Lower leg skin (tissue), 3 donors: ENCODE measurements at regions not wholly inside any gene's neighbourhood (a gene's known extent, or its start where the extent isn't known, plus 50 kb on each side); places are given as distances from the start of the nearest gene placed in this dataset.

Experiments
- POLR2A ChIP-seq, 2 donors: fragments of 450-650 bp; IDR thresholded peaks; one replicate each; pipeline ENCODE4 v1.6.1; 2016 to 2017; ENCODE audit warnings: antibody characterized with exemption in 2 of 2, mild to moderate bottlenecking in 1 of 2, moderate library complexity in 1 of 2
- TF ChIP-seq, protein P1 (sequence below), 3 donors: fragments of 450-650 bp; IDR thresholded peaks; one replicate each; pipeline ENCODE4 v1.5.1; 2016; ENCODE audit warnings: antibody characterized with exemption in 3 of 3, mild to moderate bottlenecking in 3 of 3, moderate library complexity in 2 of 3

GRCh38 chr9:102551346-102551745, 443.8 kb upstream of the CYLC2 start:
- TF ChIP-seq, protein P1, sequence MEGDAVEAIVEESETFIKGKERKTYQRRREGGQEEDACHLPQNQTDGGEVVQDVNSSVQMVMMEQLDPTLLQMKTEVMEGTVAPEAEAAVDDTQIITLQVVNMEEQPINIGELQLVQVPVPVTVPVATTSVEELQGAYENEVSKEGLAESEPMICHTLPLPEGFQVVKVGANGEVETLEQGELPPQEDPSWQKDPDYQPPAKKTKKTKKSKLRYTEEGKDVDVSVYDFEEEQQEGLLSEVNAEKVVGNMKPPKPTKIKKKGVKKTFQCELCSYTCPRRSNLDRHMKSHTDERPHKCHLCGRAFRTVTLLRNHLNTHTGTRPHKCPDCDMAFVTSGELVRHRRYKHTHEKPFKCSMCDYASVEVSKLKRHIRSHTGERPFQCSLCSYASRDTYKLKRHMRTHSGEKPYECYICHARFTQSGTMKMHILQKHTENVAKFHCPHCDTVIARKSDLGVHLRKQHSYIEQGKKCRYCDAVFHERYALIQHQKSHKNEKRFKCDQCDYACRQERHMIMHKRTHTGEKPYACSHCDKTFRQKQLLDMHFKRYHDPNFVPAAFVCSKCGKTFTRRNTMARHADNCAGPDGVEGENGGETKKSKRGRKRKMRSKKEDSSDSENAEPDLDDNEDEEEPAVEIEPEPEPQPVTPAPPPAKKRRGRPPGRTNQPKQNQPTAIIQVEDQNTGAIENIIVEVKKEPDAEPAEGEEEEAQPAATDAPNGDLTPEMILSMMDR (IDR thresholded peaks at IDR 0.05): no peak
- no peak for TF ChIP-seq POLR2A (IDR thresholded peaks at IDR 0.05)
